SH-SY5Y (cell line): ENCODE measurements at regions not wholly inside any gene's neighbourhood (a gene's known extent, or its start where the extent isn't known, plus 50 kb on each side); places are given as distances from the start of the nearest gene placed in this dataset.

Experiments
- GATA2 ChIP-seq: IDR thresholded peaks from 2 replicates; pipeline ENCODE4 v1.6.1; 2011; ENCODE audit warnings: mild to moderate bottlenecking, low read depth, low read length
- GATA3 ChIP-seq: IDR thresholded peaks from 2 replicates; pipeline ENCODE4 v1.6.1; 2011; ENCODE audit warnings: low read depth, mild to moderate bottlenecking, low read length, moderate library complexity

DNA sequence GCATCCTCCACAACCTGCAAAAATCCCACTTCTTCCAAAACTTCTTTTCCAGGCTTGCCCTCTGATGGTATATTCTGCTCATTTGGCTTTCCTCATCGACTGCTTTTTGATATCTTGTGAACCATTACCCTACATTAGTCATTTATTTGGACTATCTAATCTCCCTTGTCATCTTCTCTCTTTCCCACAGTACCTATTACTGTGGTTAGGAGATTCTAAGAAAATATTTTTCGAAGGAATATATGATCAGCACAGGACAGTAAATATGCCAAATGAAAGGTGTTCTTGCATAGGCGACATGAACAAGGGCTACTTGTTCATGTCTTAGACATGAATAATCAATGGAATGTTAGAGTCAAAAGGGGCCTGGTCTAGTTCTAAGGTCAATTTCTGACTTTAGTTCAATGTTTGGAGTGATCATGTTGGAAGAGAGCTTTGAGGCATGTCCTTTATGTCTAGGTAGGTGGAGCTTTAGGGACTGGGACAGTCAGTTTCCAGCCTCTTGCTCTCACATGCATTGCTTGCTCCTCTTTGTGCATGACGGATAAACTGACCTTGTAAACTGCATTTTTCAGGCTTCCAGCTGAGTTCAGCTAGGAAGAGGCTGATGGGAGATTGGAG lies 243.4 kb upstream of the RPS23 start:
- no peak for TF ChIP-seq GATA2
- TF ChIP-seq GATA3 = no peak

DNA sequence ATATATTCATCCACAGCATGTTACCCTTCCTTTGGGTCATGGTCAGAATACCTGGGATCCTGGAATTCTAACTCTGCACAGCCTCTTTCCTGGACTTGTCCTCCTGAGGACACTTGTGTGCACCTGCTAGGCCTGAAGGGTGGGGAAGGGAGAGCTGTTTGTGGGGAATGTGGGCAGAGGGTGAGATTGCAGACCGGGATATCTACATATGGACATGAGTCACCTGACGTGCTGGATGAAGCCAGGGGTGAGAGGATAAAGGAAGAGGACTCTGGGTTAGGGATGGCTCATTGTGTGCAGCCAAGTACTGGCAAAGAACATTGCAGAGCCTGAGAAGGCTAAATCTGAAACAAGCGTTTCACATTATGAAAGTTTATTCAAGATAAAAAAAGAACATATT lies 241.4 kb upstream of the RPS23 start:
- no peak for TF ChIP-seq GATA2
- TF ChIP-seq GATA3 = no peak

DNA sequence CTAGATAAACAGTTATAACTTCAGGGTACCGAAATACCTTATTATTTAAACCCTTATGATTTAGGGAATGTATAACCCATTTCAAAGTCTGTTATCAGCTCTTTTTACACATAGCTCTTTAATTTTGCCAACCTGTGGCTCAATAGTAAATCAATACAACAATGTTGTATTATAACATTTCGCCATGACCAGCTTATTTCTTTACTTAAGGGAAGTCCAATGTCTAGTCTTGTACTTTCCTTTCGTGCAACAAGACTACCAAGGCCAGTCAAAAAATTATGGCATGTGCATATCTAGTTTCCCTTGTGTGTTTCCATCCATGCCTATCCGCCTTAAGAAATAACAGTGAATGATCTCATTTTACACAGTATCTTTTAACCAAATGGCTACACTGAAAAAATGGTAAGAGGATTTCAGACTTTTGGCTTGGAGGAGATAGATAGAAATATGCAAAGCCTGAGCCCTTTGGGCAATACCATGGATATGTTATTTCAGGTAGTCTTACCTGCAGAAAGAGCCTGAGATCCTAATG lies 239.5 kb upstream of the RPS23 start:
- TF ChIP-seq GATA2 = no peak
- no peak for TF ChIP-seq GATA3

DNA sequence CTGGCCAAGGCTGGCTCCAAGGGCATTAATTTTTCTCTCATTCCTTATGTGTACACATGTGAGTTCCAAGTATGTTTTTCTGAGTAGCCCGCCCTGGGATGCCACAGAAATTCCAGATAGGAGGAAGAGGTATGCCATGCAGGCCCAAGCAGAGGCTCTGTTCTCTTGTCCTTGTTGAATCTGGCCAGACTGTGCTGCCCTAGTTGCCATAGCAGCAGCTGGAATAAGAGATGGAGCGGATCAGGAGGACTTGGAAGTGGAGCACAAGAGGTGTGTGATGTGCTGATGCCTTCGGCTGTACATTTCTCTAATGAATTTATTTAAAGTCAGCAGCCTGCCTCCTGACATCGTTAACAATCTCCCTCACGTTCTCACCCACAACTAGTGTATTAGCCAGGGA lies 235.6 kb upstream of the RPS23 start:
- TF ChIP-seq GATA2 = no peak
- TF ChIP-seq GATA3 = no peak

DNA sequence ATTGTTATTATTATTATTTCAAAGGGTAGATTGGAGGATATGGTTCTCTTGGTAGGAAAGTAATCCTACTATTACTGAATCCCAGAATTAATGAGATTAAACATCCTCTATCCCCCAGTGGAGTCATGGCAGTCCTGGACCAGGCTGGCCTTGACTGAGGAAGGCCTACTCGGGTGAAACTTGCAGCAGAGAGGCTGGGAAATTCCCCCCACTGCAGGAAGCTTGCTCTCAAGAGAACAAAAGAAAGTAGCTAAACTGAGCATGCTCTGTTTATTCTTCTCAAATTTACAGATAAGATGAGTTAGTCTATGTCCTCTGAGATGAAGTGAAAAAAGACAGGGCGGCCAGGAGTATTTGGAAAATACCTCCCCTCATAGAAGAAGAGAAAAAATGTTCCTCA lies 233.9 kb upstream of the RPS23 start:
- TF ChIP-seq GATA3 = no peak
- no peak for TF ChIP-seq GATA2

DNA sequence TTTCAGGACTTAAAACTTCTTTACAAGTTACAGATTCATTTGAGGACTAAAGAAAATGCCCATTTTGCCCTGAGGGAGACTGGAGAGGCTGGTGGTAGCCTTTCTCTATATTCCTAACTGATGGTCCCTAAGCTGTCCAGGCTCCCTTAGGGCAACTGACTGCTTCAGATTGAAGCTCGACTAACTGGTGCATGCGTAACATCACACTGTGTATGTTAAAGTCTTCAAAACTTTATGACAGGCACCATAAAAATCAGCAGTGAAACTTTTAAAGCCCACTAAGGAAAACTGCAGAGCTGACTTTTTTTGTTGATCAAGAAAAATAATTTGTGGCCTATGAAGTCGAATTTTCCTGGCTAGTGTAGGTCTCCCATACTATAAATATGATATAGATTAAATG lies 233.0 kb upstream of the RPS23 start:
- TF ChIP-seq GATA2 (no peak), GATA3 (no peak)

DNA sequence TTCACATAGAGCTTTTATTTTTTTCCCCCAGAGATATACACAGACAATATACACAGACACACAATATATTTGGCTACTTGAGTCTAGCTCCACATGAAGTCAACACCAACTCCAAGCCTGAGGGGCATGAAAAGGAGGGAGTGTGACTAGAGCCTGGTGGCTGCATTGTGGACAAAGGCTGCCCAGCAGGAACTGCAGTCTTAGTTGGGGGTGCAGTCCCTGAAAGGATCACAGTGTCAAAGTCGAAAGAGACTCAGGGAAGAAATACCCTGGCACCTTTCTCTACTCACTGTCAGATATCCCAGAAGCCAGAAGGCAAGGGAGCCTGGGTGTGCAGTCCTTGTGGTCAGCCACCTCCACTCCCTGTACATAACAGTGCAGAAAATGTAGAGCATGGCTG lies 231.6 kb upstream of the RPS23 start:
- no peak for TF ChIP-seq GATA3
- no peak for TF ChIP-seq GATA2

DNA sequence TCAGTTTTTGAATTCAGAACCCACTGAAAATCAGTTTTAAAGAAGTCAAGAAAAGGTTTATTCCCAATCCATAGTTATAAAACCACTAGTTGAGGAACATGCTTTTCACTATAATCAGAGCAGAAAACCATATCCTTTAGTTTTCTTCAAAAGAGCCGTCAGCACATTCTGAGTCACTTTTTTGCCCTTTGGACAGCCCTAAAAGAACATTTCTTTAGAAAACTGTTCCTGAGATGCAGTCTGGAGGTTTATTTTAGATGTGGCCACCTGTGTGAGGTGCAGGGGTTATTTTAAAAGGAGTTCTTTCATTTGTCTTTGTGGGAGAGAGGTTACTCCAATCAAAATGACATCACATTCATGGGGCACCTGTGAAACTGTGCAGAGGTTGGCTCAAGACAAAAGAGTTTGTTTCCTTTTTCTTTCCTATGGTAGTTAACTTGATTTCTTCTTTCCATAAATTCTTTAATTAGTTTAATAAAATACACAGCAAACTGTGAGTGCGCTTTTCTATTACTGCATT lies 221.6 kb upstream of the RPS23 start:
- TF ChIP-seq GATA2 = no peak
- TF ChIP-seq GATA3 = no peak

DNA sequence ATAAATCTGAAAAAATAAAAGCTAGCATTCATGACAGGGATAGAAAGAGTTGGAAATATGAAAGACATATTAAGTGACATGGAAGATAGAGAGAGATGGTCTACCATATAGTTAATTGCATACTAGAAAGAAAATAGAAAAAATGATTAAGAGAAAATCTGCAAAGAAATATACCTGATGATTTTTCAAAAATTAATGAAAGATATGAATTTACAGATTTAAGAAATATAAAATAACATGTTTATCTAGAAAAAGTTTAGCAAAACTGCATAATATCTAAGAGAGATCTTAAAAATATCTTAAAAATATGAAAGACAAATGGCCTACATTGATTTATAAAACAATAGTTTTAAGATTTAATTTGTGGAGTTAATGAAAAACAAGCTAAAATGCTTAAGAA lies 219.1 kb upstream of the RPS23 start:
- TF ChIP-seq GATA3 = no peak

DNA sequence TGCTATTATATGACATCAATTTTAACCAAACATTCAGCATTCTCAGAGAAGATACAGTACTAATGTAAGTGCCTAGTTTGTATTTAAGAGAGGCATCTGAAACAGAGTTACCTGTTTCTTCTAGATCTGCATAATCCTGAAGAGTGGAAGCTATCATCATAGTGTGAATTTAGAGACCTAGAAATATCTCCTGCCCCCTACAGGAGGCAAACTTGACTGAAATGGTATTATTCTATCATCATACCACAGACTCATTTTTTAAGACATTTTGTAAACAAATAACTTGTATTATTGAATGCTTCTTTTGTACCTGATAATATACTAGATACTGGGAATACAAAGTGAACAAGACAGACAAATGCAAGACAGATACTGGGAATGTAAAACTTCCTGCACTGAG lies 216.8 kb upstream of the RPS23 start:
- no peak for TF ChIP-seq GATA3
- no peak for TF ChIP-seq GATA2

DNA sequence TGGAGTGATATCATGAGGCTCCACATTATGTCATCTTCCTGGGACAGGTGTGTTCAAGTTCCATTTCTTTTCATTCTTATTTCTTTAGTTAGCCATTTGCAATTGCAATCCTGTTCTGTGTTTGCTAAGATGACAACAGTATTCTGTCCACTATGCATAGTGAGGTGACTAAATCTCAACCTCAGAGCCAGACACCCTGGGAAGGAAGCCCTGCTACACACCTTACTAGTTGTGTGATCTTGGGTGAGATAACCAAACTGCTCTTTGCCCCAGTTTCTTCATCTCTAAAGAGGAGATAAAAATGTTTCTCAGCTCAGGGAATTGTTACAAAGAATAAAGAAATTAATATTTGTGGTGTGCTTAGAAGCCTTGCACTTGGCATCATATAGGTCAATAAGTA lies 215.1 kb upstream of the RPS23 start:
- no peak for TF ChIP-seq GATA2
- no peak for TF ChIP-seq GATA3

DNA sequence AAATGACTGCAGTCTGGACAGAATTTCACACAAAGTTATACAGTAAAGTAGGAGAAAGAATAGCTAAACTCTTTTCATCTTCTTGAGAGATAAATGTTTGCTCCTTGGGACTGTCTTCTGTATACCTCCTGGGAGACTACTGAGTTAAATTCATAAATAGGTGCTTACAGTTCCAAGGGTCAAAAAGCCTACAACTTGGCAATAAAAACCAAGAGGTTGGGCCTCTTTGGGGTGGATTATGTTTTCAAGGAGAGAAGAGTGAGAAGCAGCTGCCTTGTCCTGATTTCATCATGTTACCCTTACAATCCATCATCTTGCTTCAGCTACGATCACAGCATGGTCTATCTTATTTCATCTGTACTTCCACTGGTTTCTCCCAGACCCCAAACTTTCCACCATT lies 213.2 kb upstream of the RPS23 start:
- TF ChIP-seq GATA3 (no peak), GATA2 (no peak)

DNA sequence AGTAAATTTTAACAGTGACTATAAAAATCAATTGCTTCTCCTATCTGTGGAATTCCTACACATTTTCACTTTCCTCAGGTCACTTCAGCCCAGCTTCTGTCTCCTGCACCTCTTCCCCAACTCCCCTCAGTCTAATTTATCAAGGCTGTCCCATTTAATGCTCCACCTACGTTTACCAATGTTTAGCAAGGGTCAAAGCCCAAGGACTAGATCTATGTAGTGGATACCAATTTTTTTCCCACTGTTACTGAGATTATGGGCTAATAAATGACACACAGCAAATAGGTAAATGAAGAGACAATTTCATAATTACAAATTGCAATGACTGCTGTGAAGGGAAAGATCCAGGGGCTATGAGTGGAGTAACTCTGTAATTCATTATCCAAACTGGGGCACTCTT lies 211.5 kb upstream of the RPS23 start:
- TF ChIP-seq GATA3 = no peak
- no peak for TF ChIP-seq GATA2

DNA sequence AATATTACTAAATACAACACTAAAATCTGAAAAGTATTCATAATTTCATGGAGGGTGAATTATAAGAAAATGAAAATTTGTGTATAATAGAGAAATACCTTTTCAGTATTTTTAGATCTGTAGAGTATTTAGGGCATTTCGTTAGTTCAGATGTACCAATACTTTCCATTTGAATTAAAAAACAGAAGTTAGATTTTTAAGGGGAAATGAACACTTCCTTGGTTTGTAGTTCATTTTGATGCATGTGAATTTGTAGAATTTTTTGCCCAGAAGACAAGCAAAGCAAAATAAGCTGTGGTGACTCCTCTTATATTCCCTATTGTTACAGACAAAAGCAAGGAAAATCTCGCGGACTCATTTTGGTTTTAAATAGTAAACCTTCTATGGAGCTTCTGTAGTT lies 209.0 kb upstream of the RPS23 start:
- no peak for TF ChIP-seq GATA2
- TF ChIP-seq GATA3 = no peak

DNA sequence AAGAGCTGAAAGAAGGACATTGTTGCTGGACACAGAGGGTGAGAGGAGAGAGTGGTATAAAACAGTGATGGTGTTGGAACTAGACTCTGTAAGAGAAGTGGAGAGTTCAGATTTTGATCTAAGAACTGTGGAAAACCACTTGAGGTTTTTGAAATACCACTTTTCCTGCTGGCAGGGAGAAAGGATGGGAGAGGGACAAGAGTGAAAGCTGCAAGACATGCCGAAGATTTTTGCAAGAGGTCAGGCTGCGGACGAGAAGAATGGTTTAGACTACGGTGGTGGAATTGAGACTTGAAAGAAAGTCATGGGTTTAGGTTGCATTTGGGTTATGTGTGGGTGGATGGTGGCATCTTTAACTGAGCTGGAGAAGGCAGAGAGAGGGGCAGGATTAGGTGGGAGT lies 202.2 kb upstream of the RPS23 start:
- no peak for TF ChIP-seq GATA2
- no peak for TF ChIP-seq GATA3

DNA sequence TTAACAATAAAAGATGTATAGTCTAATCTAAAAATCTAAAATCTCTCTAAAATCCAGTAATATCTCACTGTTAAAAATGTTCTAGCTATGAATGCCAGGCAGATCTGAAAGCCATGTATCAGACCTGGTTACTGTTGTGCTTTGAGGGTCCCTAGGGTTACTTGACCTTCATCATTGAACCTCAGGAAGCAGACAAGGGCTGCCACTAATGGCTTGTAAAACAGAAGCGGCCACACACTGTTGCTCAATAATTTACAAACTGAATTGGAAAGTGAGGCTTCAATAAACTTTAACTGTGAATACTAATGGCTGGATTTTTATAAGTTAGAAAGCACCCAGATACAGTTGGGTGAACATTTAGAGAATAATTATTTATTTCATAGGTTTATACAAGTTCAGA lies 198.0 kb upstream of the RPS23 start:
- TF ChIP-seq GATA2 (no peak), GATA3 (no peak)

DNA sequence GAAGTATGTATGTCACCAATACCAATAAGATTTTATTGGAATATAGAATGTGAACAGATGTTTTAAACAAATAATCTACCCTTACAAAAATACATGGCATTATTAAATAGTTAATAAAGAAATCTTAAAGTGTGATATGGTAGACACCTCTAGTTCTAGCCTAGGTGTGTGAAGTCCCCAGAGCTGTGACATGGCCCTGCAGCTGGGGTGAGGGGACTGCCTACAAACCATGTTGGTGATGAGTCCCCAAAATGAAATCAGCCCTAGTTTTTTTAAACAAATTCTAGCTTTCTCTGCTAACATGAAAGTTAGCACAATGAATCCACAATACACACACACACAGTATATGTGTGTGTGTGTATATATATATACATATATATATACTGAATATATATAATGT lies 195.1 kb upstream of the RPS23 start:
- no peak for TF ChIP-seq GATA3
- no peak for TF ChIP-seq GATA2
